ENCODE measurements at regions not wholly inside any gene's neighbourhood (a gene's known extent, or its start where the extent isn't known, plus 50 kb on each side); places are given as distances from the start of the nearest gene placed in this dataset.
"Not testable (repeated sequence)": the region's sequence is repeated elsewhere in the genome, so short reads cannot be mapped to it uniquely, and the experiment has no call there.

DNA sequence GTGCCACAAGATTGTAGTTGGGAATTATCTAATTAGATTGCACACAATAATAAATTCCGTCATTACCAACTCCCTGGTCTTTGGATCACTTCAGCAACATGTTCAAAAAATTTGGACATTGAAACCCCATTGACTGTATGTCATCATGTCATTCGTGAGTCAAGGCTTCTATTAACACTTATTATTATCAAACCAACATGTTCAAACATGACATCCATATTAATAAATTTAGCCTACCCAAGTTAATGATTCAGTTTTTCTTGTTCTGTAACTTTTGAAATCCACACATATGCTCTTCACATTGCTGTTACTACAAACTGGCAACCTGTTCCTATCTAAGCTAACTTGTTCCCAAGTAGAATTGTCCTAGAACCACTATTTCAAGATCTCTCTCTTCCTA lies 1142.7 kb upstream of the SLC39A10 start (continued):
- no peak for TF ChIP-seq SIRT6 (IDR thresholded peaks at IDR 0.05; ENCODE audit: low read length)

DNA sequence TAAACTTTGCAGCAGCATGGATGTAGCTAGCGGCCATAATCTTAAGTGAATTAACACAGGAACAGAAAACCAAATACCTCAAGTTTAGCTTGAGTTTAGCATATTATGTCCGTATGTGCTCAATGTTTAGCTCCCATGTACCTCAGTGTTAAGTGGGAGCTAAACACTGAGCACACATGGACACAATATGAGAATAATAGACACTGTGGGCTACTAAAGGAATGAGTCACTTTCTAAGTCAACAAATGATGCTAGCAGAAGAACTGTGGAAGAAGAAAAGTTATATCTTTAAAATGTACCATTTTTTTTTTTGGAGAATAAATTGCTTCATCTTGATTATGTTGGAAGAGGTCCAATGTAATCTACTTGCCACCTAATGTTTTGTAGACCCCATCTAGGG lies 1146.0 kb upstream of the SLC39A10 start:
- H4K20me1 ChIP-seq (replicated peaks in 1 of 2; ENCODE audit: control insufficient read depth in 1 of 2, insufficient read depth in 2 of 2, low read length in 2 of 2); H3K23me2 ChIP-seq (ENCODE audit: low read depth, low read length); H3K56ac ChIP-seq (replicated peaks; ENCODE audit: insufficient read length, low read depth, low read length); H3K4ac ChIP-seq (replicated peaks; ENCODE audit: insufficient read length, low read depth, low read length); H2AK5ac ChIP-seq (ENCODE audit: low read depth, low read length); H3K9me3 ChIP-seq (ENCODE audit: insufficient read depth in 2 of 2, low read depth in 1 of 2, low read length in 1 of 2); H3K4me2 ChIP-seq (ENCODE audit: insufficient read depth in 1 of 2, low read depth in 2 of 2, low read length in 2 of 2); H3K27me3 ChIP-seq (replicated peaks in 1 of 4; ENCODE audit: control insufficient read depth in 3 of 4, extremely low read depth in 1 of 4, insufficient read depth in 3 of 4, low read length in 3 of 4); H3K4me1 ChIP-seq (replicated peaks in 1 of 4; ENCODE audit: control insufficient read depth in 3 of 4, insufficient read depth in 4 of 4, low read length in 3 of 4); H2BK20ac ChIP-seq (ENCODE audit: low read length); H2BK120ac ChIP-seq (replicated peaks; ENCODE audit: low read depth, low read length); DNase-seq (ENCODE audit: low read depth in 1 of 2, low spot score in 2 of 2); FAIRE-seq; POLR2A ChIA-PET (ENCODE audit: partially characterized antibody); H2BK12ac ChIP-seq (ENCODE audit: low read depth, low read length); H2BK15ac ChIP-seq (ENCODE audit: low read length); H4K5ac ChIP-seq (ENCODE audit: insufficient read length, low read depth, low read length); CTCF ChIA-PET (ENCODE audit: partially characterized antibody); H2AFZ ChIP-seq (ENCODE audit: low read length); H3K27ac ChIP-seq (ENCODE audit: low read depth, low read length); H3K79me1 ChIP-seq (ENCODE audit: low read depth, low read length); H3K79me2 ChIP-seq (ENCODE audit: control insufficient read depth in 1 of 2, insufficient read depth in 2 of 2, low read length in 2 of 2); H3K18ac ChIP-seq (ENCODE audit: extremely low read depth, low read length); H3K23ac ChIP-seq (ENCODE audit: insufficient read length); H3K14ac ChIP-seq (ENCODE audit: insufficient read length); H3K36me3 ChIP-seq (ENCODE audit: control insufficient read depth in 2 of 4, insufficient read depth in 4 of 4, low read length in 3 of 4); H3K9ac ChIP-seq (replicated peaks in 1 of 4; ENCODE audit: extremely low read depth in 1 of 4, low read depth in 3 of 4, low read length in 3 of 4); H4K8ac ChIP-seq (ENCODE audit: extremely low read depth, insufficient read depth, low read length); H4K91ac ChIP-seq (replicated peaks; ENCODE audit: insufficient read length, low read length); H2BK5ac ChIP-seq (ENCODE audit: low read depth, low read length); H3K4me3 ChIP-seq (ENCODE audit: extremely low read depth in 1 of 4, insufficient read depth in 2 of 4, low read depth in 3 of 4, low read length in 4 of 4): not testable (repeated sequence)
- WGBS, 2 experiments (ENCODE audit: extremely low coverage in 1 of 2, insufficient coverage in 1 of 2, insufficient read length in 1 of 2, insufficient replicate concordance in 2 of 2, low coverage in 1 of 2, low lambda C conversion rate in 2 of 2, missing lambda C conversion rate in 1 of 2), result 96% methylated on average over 2 of the region's 2 CpGs; no CpG with 5 or more reads in 1 of the 2 experiments

DNA sequence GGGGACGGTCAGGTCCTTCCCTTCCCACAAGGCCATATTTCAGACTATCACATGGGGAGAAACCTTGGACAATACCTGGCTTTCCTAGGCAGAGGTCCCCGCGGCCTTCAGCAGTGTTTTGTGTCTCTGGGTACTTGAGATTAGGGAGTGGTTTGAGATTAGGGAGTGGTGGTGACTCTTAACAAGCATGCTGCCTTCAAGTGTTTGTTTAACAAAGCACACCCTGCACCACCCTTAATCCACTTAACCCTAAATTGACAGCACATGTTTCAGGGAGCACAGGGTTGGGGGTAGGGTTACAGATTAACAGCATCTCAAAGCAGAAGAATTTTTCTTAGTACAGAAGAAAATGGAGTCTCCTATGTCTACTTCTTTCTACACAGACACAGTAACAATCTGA lies 1152.2 kb upstream of the SLC39A10 start:
- POLR2A ChIA-PET (ENCODE audit: partially characterized antibody); H3K27me3 ChIP-seq (replicated peaks in 1 of 4; ENCODE audit: control insufficient read depth in 3 of 4, extremely low read depth in 1 of 4, insufficient read depth in 3 of 4, low read length in 3 of 4); H2BK120ac ChIP-seq (replicated peaks; ENCODE audit: low read depth, low read length); H2BK12ac ChIP-seq (ENCODE audit: low read depth, low read length); H2AFZ ChIP-seq (ENCODE audit: low read length); H3K4me2 ChIP-seq (ENCODE audit: insufficient read depth in 1 of 2, low read depth in 2 of 2, low read length in 2 of 2); H4K91ac ChIP-seq (replicated peaks; ENCODE audit: insufficient read length, low read length); CTCF ChIA-PET (ENCODE audit: partially characterized antibody); H3K27ac ChIP-seq (ENCODE audit: low read depth, low read length); H3K79me2 ChIP-seq (ENCODE audit: control insufficient read depth in 1 of 2, insufficient read depth in 2 of 2, low read length in 2 of 2); H3K18ac ChIP-seq (ENCODE audit: extremely low read depth, low read length); H3K36me3 ChIP-seq (ENCODE audit: control insufficient read depth in 2 of 4, insufficient read depth in 4 of 4, low read length in 3 of 4); H3K9ac ChIP-seq (replicated peaks in 1 of 4; ENCODE audit: extremely low read depth in 1 of 4, low read depth in 3 of 4, low read length in 3 of 4); FAIRE-seq; H3K79me1 ChIP-seq (ENCODE audit: low read depth, low read length); H2BK15ac ChIP-seq (ENCODE audit: low read length); H4K20me1 ChIP-seq (replicated peaks in 1 of 2; ENCODE audit: control insufficient read depth in 1 of 2, insufficient read depth in 2 of 2, low read length in 2 of 2); H2BK20ac ChIP-seq (ENCODE audit: low read length); H3K4me3 ChIP-seq (ENCODE audit: extremely low read depth in 1 of 4, insufficient read depth in 2 of 4, low read depth in 3 of 4, low read length in 4 of 4); H4K8ac ChIP-seq (ENCODE audit: extremely low read depth, insufficient read depth, low read length); H3K56ac ChIP-seq (replicated peaks; ENCODE audit: insufficient read length, low read depth, low read length); H4K5ac ChIP-seq (ENCODE audit: insufficient read length, low read depth, low read length); H2BK5ac ChIP-seq (ENCODE audit: low read depth, low read length); H3K4ac ChIP-seq (replicated peaks; ENCODE audit: insufficient read length, low read depth, low read length); H3K23me2 ChIP-seq (ENCODE audit: low read depth, low read length); DNase-seq (ENCODE audit: low read depth in 1 of 2, low spot score in 2 of 2); H3K4me1 ChIP-seq (replicated peaks in 1 of 4; ENCODE audit: control insufficient read depth in 3 of 4, insufficient read depth in 4 of 4, low read length in 3 of 4); H3K23ac ChIP-seq (ENCODE audit: insufficient read length); H3K9me3 ChIP-seq (ENCODE audit: insufficient read depth in 2 of 2, low read depth in 1 of 2, low read length in 1 of 2); H2AK5ac ChIP-seq (ENCODE audit: low read depth, low read length); H3K14ac ChIP-seq (ENCODE audit: insufficient read length): not testable (repeated sequence)
- WGBS, 2 experiments (ENCODE audit: extremely low coverage in 1 of 2, insufficient coverage in 1 of 2, insufficient read length in 1 of 2, insufficient replicate concordance in 2 of 2, low coverage in 1 of 2, low lambda C conversion rate in 2 of 2, missing lambda C conversion rate in 1 of 2), result 74% methylated on average over 3 of the region's 3 CpGs; no CpG with 5 or more reads in 1 of the 2 experiments
